Pons (tissue), 1 donor: ENCODE measurements at regions not wholly inside any gene's neighbourhood (a gene's known extent, or its start where the extent isn't known, plus 50 kb on each side); places are given as distances from the start of the nearest gene placed in this dataset.

Experiments used
- DNase-seq: peaks from one replicate; pipeline ENCODE4 v3.0.0-alpha.2; 2016; ENCODE audit warnings: low spot score

DNA sequence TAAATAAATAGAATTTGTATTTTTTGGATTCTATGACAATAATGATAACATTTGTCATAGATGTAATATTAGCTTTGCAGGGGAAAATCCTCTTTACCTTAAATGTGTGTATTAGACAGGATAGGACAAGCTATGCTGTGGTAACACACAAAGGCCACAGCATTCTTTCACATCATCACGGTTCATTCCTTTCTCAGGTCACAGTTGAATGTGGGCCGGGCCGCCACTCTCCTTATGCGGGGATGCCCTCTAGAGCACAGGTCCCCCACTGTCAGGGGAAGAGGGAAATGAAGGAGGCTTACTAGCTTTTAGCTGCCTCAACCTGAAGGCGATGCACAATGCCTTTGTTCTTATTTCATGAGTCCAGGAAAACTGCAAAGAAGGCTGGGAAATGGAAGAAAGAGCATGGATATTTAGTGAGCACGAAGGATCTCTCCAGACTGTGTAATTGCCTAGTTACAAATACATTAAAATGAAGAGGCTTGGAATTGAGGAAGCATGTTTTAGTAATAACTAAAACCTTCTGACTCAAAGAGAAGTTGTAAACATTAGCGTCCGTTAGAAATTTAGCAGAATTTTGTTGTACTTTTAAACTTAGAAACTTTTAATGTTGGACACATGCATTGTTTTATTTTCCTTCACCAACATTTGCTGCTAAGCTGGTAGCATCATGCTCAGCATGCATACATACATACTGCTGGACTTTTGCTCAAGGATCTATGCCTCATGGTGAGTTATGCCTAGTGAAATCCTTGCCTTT, 248.9 kb upstream of the FOXQ1 start:
- DNase-seq, result no peak

DNA sequence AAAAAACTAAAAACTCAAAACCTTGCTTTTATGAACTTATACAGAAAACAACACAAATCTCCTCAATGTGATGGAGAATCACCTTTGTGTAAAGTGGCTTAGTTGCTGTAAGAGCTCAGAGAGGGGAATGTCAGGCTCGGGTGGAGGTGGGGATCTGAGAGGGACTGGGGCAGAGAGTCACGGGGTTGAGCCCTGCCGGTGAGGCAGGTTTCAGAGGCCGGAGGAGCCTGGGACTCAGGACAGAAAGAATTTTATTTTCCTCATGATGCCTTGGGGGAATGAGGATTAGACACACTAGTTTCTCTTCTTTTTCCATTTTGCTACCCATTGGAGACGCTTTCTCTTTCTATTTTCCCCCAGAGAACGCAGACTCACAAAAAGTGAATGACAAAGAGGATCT, 252.3 kb upstream of the FOXQ1 start:
- DNase-seq, result no peak

DNA sequence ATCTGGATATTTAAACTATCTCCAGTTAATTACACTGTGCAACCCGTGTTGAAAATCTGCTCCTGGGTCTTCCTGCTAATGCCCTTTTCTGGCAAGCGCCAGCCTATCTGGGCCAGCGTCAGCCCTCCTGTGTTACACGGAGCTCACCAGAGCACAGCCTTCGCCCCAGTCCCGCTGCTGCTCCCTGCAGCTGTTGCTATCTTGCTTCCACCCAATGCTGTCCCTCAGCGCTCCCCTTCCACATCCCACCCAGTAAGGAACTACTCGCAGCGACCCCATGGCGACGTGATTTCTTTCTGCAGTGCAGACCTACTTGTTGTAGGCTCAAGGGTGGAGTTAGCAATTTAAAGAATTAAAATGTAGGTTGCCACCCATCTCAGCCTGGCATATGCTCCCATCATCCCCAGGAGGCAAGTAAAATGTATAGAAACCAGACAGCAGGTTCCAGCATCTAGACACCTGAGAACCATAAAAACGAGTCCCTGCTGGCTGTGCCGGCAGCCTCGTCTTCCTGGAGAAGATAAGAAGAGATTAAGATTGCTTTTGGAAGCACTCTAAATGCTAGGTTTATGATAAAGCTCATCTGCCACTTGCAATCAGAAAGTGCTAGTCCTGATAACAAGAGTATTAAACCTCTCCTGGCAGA, 254.3 kb upstream of the FOXQ1 start:
- no peak for DNase-seq

DNA sequence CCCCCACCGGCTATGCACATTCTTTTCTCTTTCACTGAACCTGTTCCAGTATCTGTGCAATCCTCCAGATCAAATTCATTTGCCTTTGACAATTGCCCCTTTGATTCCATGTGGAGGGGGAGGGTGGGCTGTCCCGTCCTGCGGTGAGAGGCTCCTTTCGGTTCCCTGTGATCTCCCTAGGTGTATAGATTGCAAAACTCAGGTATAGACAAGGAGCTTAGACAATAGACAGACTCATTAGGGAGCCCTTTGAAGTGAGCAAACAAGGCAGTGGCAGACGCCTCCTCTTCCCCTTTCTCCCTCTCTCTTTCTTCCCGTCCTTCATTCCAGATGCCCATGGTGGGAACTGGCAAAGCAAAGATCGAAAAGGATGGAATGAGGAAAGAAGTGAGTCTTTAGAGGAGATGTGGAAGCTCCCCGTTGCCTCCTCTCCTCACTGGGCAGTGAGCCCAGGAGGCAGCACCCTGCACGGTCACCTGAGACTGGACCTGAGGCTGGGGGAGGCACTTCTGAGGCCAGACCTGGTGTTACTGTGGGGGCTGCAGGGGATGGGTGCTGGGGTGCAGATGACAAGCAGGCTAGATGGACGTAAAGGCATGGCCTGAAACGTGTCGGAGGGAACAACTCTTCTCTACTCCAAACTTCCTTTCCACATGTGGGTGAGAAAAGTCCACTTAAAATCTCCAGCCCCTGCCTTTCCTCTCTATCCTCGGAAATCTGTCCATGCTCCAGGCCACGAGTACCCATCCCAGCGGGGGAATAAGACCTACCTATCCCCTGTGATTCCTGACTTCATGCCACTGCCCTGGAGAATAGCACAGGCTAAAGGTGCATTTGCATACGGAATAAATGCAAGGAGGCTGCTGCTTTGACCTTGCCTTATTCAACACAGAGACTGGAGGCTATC, 256.6 kb upstream of the FOXQ1 start:
- no peak for DNase-seq

DNA sequence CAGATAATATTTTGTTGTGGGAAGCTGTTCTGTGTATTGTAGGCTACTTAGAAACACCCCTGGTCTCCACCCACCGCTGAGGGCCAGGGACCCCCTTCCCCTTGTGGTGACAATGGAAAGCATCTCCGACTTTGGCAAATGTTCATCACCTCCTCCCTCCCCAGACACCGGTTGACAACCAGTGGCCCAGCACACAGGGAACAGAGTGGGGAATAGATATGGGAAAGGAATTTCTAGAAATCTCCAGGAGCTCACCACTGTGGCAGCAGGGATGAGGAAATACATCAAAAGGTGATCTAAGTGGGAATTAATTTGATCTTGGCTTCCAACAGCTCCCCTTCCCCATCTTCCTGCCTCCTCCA, 257.3 kb upstream of the FOXQ1 start:
- DNase-seq, result no peak

DNA sequence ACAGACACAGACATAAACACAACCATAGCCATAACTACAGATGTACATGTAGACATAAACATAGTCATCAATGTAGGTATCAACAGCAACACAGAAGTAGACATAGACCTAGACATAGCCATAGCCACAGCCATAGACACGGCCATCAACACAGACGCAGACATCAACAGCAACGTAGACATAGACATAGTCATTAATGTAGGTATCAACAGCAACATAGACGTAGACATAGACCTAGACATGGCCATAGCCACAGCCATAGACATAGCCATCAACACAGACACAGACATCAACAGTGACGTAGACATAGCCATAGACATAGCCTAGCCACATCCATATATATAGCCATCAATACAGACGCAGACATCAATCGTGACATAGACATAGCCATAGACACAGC, 258.3 kb upstream of the FOXQ1 start:
- DNase-seq, result no peak

DNA sequence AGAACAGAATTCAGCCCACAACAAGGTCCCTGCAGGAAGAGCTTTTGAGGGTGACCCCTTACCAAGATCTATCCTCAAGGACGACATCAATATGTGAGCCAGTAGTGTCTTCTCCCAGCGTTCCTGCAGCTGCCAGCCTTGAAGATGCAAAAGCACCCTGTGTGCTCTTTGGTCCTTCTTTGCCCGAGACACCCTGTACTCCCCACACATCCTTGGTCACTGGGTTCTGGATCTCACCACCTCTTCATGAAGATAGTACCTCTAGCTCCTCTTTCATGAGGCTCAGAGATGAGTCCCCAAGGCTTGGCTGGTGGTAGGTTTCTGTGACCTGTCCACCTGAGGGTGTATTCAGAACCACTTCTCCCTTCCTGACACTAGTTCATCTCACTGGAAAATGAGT, 259.6 kb upstream of the FOXQ1 start:
- no peak for DNase-seq

DNA sequence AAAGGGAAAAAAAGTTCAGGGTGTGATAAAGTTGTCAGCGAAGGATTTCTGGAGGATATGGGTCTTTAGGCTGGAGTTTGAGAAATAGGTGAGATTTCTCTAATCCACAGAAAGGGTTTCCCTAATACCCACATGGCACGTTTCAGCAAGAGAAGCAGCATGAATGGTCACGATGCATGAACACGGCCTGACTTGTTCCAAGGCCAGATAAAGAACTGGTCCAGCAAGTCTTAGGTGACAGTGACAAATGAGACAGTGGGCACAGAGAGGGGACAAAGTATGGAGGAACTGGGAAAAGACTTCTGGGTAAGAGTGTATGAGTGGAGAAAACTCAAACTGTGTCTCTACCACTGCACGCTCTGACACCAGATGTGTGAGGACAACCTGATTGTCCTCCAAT, 262.0 kb upstream of the FOXQ1 start:
- no peak for DNase-seq

DNA sequence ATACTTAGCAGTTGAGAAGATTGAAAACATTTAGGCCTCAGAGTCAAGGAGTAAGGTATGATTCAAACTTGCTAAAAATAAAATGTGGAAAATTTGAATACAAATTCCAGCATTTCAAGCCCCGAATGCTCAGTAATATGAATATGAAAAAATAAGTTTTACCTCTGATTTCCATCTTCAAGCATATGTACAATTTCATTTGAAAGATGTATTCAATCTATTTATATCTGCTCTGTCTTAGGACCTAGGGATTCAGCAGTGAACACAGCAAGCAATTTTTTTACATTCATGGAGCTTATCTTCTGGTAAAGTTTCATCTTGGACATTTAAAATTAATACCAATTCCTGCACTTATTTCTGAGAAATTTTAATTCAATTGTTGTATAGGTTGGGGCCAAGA, 262.7 kb upstream of the FOXQ1 start:
- no peak for DNase-seq

DNA sequence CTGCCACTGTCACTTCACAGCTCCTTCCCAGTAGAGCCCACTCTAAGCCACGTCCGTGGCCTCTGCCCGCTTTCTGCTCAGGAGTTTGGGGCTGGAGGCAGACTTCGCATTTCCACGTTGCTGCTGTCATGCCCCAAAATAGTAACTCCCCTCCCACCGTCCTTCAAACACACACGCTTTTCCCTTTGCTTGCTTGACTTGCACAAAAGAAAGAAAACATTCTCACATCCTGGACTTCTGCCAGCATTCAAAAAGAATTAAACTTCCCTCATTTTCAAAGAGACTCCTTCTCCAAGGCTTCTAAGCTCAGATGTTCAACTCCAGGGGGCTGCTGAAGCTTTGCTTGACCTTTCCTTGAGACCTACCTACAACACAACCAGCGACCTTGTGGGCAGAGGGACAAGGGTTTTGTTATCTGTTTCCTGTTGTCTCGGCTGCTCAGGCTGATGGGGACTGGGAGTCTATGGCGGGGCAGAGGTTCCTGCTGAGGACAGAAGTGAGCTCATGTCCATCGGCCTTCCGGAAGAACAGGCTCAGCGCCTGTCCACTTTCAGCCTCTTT, 263.8 kb upstream of the FOXQ1 start:
- peak; percentile 24 for DNase-seq

DNA sequence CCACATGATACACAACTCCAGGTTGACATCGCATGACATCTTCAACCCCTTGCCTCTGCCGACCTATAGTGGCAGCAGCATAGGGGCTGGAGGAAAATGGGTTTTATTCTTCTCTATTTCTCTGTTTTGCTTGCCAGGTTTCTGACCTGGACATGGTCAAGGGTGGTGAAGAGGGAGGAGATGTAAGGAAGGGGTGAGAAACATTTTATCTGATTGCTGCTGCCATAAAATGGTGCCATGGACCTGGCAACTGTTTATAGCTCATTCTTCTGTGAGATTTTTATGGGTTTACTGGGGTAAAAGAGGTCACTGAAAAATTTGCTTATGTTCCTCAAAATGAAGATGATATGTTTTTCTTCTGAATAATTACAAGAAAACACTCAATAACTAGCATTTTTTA, 266.7 kb upstream of the FOXQ1 start:
- DNase-seq, result no peak

DNA sequence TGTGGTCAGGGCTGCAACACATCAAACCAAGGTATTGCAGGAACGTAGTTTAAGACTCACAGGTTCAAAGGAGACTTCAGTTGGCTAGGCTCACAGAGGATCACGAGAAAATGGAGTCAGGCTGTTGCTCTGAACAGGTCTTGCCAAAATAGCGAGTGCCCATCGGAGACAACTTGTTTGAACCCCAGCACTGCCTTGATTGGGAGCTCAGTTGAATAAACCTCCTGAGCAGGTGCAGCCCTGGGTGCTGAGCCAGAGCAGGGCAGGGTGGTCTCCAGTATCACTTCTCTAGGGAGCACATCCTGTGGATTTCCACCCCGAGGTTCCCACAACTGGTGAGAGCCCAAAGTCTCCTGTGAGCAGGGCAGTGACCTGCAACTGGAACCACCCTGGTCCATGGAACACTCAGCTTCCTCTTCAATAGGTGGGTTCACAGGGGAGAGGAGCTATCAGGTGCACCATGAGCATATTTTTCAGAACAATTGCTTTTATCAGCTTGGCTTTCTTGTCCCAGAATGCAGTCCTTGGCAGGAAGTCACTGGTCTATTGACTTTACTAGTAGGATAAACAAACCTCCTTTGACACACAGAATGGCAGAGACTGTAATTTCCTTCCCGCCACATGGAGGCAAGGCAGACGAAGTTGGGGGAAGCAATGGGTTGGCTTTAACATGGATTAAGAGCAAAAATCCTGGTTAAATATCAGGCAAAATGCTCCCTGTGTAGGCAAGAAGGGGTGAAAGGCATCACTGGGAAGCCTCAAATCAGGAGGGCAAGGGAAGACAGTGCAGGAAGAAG, 267.7 kb upstream of the FOXQ1 start:
- no peak for DNase-seq

DNA sequence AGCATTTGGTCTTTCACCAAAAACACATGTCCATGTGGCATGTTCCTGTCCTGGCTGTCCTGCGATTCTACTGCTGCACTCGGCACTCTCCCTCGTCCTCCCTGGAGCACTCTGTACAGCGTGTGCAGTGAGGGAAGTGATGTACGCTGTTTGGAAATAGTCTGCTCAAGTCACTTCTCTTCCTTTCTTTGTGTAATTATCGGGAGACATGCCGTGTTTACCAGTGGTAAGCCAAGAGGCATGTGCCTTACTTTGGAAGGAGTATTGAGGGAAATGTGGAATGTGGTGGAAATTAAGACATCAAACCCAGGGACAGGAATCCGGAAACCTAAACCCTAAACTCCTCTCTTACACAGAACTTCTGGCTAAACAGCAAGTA, 268.5 kb upstream of the FOXQ1 start:
- no peak for DNase-seq

DNA sequence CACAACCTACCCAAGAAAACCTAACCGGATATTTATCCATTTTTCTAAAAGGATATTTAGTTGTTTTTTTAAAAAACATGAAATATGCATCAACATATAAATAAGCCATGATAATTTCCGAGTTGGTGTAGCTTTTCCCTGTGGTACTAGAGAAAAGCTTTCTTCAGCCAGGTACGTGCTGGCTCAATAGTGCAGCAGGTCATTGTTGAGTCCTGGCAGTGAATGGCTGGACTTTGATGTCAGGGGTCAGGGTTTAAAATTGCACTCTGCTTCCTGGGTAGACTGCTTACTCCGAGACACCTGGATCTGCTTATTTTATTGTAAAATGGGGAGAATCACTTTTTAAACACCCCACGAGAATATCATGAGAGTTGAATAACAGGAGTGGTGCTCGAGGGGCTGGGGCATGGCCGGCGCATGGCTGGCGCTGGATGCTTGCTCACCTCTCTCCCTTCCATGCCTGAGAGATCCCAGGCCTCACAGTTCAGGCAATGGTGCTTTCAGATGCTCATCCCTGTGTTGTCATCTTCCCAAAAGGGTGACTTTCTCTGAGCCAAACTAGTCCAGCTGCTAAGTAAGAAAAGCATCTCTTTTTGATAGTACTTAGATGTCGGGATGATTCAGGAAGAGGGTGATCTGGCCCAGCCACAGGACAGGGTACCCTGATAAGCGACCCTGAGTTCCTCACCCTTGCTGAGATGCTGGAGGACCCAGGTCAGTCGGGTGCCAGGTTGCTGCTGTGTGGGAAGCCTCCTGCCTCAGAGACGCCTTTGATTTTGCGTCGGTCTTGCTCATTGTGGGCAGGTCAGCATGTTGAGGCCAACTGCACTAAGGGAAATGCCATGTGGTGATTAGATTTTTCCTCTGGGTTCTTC, 269.1 kb upstream of the FOXQ1 start:
- no peak for DNase-seq

DNA sequence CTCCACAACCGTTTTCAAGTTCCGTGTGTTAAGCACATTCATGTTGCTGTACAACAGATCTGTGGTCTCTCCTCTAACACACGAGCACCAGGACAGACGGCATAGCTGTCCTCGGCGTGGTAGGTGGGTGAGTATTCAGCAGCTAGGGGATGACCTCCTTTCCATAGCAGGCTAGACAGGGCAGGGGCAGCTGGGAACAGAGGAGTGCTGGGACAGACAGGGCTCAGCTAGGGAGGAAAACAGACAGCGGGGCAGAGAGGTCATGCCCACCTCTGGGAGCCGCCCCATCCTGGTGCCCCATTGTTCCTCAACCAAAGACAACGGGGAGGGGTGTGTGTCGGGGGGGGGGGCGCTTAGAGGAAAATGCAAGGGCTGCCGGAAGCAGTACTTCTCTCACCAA, 271.5 kb upstream of the FOXQ1 start:
- DNase-seq, result no peak

DNA sequence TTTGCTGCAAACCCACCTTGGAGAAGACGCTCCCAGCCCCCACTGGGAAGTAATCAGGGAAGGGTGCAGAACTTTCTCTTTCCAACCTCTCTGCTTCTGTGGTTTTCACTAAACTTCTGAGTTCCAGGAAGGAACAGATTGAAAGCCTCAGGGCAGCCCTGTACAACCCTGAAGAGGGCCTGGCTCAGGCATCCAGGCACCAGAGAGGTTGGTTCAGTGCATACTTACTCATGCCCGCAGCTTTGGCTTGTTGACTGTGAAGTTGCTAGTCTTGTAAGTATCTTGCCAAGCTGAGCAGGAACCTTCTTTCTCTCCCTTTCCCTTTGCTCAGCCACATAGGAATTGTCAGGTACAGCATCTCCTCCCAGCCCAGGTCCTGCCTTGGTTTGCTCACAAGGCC, 272.2 kb upstream of the FOXQ1 start:
- no peak for DNase-seq

DNA sequence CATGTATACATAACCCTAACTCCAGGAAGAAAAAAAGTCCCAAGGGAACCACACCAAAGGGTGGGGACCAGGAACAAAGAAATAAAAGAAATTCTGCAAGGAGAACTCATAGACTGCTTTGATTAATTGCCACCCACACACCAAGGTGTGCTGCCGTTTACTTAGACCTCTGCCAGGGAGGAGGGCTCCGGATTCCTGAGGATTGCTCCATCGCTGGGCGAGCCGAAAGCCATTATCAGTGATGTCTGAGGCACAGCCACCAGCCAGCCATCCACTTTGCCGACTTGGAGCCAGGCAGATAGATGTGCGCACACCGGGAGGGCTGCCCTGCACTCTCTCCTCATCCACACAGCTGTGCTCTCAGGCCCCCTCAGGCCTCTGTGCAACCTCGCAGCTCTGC, 272.7 kb upstream of the FOXQ1 start:
- DNase-seq, result no peak

DNA sequence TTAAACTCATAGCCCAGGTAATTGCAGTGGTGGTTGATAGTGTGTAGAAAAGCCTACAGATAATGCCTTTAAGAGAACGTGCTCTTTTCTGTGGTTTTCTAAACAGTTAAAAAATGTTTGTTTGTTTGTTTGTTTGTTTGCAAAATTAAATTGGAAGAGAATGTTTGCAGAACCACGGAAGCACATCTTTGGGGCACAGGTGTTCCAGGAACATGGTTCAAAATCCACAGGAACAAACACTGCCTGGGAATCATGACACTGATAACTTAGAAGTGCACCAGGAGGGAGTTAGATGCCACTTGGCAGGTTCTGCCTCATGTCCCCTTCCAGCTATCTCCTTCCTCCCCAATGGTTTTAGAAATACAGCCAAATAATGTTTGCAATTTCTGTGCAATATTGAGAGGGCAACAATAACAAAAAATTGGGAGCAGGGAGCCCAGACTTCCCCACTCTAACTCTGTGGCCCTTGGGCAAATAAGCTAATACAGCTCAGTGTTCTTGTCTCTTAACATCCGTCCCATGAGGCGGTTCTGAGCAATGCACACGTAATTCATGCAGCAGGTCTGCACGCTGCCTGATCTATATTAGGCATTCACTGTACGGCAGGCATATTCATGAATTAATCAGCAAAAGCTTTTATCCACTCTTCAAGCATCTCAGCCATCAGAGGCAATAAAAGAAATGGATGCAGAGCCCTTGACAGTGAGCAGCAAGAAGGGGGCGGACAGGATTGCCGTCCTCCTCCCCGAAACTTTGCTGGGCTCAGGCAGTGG, 274.3 kb upstream of the FOXQ1 start:
- no peak for DNase-seq

DNA sequence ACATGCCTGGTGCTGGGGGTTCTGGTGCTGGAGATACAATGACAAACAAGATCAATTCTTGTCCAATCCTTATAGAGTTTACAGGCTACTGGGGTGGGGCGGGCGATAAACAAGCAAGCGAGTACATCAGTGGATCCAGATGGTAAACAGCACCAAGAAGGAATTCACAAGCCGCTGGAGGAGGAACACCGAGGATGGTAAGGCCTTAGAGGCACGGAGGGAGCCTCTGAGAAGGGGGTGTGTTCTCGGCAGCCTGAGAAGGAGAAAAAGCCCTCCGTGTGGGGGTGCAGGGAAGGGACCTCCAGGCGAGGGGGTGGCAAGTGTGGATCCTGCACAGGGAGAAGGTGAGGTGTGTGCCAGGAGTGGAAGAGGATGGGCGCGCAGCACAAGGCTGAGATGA, 276.5 kb upstream of the FOXQ1 start:
- DNase-seq, result no peak

DNA sequence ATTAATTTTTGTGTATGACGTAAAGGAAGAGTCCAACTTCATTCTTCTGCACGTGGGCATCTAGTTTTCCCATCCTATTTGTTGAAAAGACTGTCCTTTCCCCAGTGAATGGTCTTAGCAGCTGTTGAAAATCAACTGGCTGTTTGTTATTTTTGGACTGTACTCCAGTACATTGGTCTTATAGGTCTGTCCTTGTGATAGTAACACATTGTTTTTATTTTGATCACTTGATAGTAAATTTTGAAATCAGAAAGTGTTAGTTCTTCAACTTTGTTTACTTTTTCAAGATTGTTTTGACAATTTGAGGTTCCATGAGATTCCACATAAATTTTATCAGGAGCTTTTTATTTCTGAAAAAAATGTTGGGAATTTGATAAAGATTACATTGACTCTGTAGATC, 280.2 kb upstream of the FOXQ1 start:
- DNase-seq, result no peak
